GM19438 (cell line): ENCODE measurements at regions not wholly inside any gene's neighbourhood (a gene's known extent, or its start where the extent isn't known, plus 50 kb on each side); places are given as distances from the start of the nearest gene placed in this dataset.

ENCODE experiments used
- ATAC-seq: cut with Tn5 transposase; IDR thresholded peaks from one replicate; pipeline ENCODE4 v1.9.1; 2021; ENCODE audit warnings: low read depth; ENCODE audit not compliant: unreplicated experiment

DNA sequence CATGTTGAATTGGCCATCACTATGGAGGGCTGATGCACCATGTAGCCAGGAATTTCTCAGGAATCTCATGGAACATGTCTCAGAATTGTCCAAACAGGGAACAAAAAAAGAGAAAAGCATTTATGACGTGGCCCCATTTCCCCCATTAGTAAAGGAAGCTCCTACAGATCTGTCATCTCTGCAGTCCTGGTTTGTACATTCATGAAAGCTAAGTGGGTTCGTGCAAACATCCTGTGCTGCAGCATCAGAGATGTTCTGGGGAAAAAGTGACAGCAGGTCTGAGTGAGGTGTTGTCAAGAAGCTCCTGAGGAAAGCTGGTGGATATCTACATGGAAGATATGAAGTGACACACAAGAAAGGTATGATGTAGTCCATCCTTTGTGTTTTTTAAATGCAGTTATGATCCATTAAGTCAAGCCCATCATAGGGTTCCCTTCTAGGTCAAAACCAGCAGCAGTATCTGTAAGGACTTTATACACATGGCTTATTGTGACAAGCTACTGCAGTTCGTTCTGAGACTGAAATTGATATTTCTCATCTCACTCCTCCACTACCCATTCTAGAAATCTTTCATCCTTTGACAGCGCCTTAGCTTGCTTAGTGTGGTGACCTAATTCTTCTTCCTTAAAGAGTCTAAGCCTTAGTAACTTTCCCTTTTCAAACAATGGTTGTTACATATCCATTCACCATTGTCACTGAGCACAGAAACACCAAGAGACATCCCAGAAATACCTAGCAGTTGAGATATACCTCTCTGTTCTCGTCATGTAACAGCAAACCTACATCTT is 200.0 kb upstream of the TCF21 start:
- ATAC-seq = no peak

- ATAC-seq = no peak
Observed at GRCh38 chr6:133689863-133690262, 199.1 kb upstream of the TCF21 start.

DNA sequence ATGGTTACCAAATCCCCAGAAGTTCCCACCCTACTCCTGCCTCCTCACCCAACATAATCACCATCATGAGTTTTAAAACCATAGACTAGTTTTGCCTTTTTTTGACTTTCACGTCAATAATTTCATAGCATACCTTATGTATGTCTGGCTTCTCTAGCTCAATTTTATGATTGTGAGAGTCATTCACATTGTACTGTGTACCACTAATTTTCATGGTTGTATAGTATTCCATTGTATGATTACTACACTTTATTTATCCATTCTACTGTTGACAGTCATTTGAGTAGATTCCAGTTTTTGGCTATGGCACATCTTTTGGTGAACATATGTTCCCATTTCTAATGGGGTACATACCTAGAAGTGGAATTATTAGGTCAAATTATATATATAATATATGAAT is 195.3 kb upstream of the TCF21 start:
- no peak for ATAC-seq

DNA sequence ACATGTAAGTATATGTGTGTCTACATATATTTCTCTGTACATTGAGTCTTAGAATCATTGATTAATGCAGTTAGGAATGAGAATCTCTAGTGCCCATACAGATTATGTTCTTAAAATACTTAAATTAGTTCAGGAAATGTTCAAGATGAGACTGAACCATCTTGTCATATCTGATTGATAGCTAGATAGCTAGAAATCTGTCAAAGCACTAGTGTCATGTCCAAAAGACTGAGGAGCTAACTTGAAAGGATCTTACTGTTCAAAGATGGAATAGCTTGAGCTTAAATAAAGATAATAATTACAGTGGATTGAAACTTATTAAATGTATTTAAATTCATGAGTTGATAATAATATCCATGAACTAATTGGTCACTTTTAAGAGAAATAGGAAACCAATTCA is 191.7 kb upstream of the TCF21 start:
- ATAC-seq = no peak

DNA sequence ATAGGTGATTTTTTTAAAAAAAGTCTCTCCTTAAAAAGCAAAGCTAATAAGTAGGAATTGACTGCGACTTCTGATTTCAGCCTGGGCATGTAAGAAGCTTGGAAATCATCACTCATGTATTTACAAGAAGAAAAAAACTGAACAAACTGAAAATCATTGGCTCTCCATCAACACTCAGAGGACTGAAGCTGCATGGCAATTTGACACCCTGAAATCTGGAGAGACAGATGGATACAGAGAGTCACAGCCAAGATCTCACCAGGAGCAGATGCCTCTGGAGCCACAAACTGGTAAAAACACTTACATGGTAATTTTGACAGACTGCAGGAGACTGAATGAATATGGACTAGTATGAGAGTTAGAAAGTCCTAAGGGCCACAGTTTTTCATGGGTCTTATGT is 191.2 kb upstream of the TCF21 start:
- no peak for ATAC-seq

- no peak for ATAC-seq
Observed at GRCh38 chr6:133698272-133698671, 190.6 kb upstream of the TCF21 start.

- no peak for ATAC-seq
Observed at GRCh38 chr6:133699741-133700385, 189.1 kb upstream of the TCF21 start.

- ATAC-seq = no peak
Observed at GRCh38 chr6:133701633-133702331, 187.1 kb upstream of the TCF21 start.

DNA sequence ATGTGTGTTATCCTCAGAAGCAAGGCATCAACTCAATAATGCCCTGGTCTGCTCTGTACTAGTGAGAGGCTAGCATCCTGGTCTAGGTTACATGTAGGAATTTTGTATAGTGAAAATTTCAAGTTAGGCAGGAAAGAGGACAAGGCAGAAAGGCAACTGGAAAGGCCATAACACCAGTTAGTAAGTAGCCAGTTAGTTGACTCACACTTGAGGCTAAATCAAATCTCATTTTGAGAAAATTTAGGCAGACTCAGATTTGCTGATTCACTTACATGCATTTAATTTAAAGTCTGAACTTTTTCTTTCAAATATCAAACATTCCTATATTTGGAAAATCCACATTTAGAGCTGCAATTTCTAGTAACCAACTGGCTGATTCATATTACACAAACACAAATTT is 184.5 kb upstream of the TCF21 start:
- ATAC-seq = no peak

- no peak for ATAC-seq
Observed at GRCh38 chr6:133705066-133705465, 183.8 kb upstream of the TCF21 start.

- no peak for ATAC-seq
Observed at GRCh38 chr6:133705731-133706130, 183.2 kb upstream of the TCF21 start.

GRCh38 chr6:133707456-133707855 is 181.5 kb upstream of the TCF21 start:
- ATAC-seq = no peak

- no peak for ATAC-seq
Observed at GRCh38 chr6:133710826-133711225, 178.1 kb upstream of the TCF21 start.

- no peak for ATAC-seq
Observed at GRCh38 chr6:133715270-133715669, 173.6 kb upstream of the TCF21 start.

- ATAC-seq = no peak
Observed at GRCh38 chr6:133724726-133725125, 164.2 kb upstream of the TCF21 start.

GRCh38 chr6:133726188-133726587 is 162.7 kb upstream of the TCF21 start:
- ATAC-seq = no peak

DNA sequence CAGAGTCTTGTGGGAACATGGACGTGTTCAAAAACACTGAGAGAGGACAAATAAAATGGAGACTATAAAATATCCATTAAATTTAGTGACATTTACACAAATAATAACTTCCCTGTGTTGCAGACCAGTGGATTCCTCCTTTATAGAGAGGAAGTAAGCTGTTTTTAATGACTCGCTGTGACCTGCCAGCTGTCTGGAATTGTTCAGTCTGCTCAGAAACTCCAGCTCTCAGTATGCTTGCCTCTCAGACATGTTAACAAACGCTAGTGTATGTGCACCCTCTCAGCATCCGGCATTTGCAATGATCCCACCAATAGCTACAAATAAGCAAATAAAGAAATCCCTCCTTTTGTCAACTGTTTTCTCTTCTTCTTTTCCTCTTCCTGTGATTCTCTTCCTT is 158.0 kb upstream of the TCF21 start:
- no peak for ATAC-seq

GRCh38 chr6:133740218-133740617 is 148.7 kb upstream of the TCF21 start:
- ATAC-seq = no peak

GRCh38 chr6:133740816-133741215 is 148.1 kb upstream of the TCF21 start:
- no peak for ATAC-seq

- no peak for ATAC-seq
Observed at GRCh38 chr6:133741375-133741861, 147.5 kb upstream of the TCF21 start.

- no peak for ATAC-seq
Observed at GRCh38 chr6:133743621-133744020, 145.3 kb upstream of the TCF21 start.

- no peak for ATAC-seq
Observed at GRCh38 chr6:133746417-133746770, 142.5 kb upstream of the TCF21 start.
